ENCODE measurements at regions not wholly inside any gene's neighbourhood (a gene's known extent, or its start where the extent isn't known, plus 50 kb on each side); places are given as distances from the start of the nearest gene placed in this dataset.

GRCh38 chr3:117754058-117754457 is 1044.5 kb downstream of the TUSC7 start:
- no peak for TF ChIP-seq CTCF (IDR thresholded peaks at IDR 0.05)
- TF ChIP-seq POLR2A (IDR thresholded peaks at IDR 0.05), result no peak

Measured in thyroid gland (tissue), 4 donors.